ENCODE measurements at regions not wholly inside any gene's neighbourhood (a gene's known extent, or its start where the extent isn't known, plus 50 kb on each side); places are given as distances from the start of the nearest gene placed in this dataset.

DNA sequence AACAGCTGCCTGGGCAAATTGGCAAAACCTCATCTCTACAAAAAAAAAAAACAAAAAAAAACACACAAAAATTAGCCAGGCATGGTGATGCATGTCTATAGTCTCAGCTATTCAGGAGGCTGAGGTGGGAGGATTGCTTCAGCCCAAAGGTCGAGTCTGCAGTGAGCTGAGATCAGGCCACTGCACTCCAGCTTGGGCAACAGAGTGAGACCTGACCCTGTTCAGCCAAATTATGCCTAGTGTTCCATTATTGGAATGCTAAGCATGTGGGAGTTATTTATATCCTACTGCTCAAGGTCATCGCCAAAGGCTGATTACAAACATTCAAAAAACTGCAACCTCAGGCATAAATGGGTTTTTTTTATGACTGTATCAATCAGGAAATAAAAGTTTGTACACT, 1251.0 kb upstream of the PCDH9 start:
- no peak for DNase-seq (ENCODE audit: low read depth)

DNA sequence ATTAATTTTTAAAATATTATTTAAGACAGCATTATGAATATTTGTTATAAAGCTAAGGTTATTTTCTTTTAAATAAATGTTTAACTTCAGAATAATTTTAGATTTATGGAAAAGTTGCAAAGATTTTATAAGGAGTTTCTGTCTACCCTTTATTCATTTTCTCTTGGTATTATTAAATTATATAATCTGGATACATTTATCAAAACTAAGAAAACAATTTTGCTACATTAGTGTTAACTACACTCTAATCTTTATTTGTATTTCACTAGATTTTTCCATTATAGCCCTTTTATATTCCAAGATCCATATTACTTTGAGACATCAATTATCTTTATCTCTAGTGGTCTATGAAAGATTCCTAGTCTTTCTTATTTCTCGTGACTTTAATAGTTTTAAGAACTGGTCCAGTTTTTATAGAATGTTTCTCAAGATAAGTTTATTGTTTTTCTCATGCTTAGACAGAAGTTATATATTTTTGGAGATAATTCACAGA, 1243.7 kb upstream of the PCDH9 start:
- DNase-seq (ENCODE audit: low read depth) = no peak

DNA sequence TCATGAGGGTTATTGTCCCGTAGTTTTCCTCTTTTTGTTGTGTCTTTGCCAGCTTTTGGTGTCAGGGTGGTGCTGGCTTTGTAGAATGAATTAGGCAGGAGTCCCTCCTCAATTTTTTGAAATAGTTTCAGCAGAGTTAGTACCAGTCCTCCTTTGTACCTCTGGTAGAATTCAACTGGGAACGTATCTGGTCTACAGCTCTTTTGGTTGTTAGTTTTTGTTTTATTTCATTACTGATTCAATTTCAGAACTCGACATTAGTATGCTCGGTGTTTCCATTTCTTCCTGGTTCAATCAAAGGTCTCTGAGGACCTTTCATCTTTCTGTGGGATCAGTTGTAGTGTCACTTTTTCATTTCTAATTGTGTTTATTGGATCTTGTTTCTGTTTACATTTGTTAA, 1237.0 kb upstream of the PCDH9 start:
- no peak for DNase-seq (ENCODE audit: low read depth)

DNA sequence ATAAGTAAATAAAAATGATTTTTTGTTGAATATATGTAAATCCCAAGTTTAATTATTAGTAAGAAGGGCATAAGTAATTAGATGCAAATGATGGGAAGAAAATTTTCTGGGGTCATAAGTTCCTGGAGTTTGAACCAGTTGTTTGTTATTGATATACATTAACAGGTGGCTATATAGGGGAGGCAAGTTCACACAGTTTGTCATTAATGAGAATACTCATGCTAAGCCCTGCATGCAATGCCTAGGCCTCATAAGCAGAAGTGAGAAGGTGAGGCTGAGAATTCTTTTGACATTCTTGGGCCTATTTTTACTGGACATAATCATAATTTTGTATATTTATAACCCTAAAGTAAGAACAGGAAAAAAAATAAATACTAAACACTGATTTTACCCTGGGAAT, 1210.7 kb upstream of the PCDH9 start:
- no peak for DNase-seq (ENCODE audit: low read depth)

DNA sequence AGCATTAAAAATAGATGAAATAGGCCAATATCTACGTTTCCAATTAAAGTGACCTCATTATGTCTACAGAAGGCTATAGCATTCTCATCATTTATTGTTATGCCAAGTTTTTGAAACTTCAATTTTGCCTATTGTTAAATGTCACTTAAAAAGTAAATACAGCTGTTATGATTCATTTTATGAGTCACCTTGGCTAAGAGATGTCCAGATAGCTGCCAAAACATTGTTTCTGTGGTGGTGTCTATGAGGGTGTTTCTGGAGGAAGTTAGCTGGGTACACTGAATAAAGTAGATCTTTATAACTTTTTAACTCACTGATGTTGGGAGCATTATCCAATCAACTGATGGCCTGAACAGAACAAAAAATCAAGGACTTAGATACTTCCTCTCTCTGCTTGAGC, 1209.7 kb upstream of the PCDH9 start:
- no peak for DNase-seq (ENCODE audit: low read depth)

DNA sequence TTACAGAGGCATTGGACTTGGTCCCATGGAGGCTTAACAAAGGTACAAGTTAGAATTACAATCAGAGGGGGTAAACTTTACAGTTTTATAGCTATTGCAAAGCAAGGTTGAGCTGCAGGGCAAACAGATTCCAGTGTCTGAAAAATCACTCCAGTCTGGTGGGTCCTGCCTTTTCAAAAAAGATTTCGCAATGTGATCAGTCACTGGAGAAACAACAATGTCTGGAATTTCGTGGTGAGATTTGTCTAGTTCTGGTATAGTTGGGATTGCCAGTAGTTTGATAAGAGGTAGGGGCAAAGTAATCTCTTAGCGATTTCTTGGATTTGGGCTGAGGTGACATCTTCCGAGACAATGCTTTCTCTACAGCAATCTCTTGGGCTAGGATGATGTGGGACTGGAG, 1198.2 kb upstream of the PCDH9 start:
- no peak for DNase-seq (ENCODE audit: low read depth)

DNA sequence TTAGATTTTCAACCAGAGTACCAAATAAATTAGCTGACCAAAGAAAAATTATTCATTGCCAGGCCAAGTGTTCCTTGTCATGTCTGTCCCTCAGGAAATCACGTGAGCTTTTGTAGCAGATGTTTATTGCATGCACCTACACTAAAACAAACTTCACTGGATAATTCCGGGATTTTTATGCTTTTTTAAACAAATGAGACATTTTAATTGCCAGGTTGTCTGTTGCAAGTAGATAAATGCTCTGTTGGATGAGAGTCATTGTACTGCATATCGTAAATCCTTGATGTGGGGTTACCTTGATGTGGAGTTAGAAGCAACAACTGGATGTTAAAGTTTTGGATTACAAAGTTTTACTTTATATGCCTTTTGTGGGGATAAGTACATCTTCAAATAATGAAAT, 1187.7 kb upstream of the PCDH9 start:
- no peak for DNase-seq (ENCODE audit: low read depth)

DNA sequence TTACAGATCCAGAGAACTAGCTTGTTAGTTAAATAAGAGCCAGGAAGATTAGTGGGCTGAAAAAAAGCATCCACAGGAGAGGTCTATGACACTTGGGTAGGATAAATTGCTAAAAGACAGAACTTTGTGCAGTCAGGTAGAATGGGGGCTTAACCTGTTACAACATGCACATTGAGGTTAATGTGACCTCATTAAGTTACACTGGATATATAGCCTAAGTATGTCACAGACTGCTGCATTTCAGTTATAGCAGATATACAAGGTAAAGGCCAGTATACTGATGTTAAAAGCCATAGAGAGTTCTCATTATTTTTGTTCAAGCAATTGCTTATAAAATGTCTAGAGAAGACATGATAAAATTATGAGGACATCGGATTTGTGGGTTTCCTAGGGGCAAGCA, 1179.9 kb upstream of the PCDH9 start:
- no peak for DNase-seq (ENCODE audit: low read depth)

DNA sequence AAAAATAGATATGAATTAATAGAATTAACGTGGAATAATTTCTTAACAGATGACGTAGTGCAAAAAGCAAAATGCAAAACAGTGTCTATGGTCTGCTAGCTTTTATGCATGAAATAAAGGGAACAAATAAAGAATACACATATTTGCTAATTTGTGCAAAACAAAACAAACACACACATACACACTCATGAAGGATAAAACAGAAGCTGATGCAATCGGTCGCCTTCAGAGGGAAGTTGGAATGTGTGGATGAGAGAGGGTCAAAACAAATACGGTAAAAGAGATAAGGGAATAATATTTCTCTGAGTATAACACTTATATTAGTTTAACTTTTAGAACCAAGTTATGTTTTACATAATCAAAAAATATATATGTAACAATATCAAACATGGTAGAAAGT, 1160.9 kb upstream of the PCDH9 start:
- DNase-seq (ENCODE audit: low read depth) = no peak

DNA sequence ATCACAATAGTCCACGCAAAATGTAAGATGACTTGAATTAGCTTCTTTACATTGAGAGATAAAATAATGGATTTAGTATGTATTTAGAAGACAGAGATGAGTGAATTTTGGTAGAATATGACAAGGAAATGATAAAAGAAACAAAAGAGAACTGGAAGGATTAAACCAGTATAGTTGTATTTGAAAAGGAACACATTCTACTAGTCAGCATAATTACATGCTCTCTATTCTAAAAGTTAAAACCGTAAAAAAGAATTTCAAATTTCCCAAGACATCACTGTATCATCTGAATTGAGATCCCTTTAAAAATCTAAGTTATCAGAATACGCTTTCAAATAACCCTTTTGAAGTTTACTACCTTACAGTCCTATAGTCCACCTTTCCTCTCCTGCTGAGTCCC, 1156.7 kb upstream of the PCDH9 start:
- no peak for DNase-seq (ENCODE audit: low read depth)

DNA sequence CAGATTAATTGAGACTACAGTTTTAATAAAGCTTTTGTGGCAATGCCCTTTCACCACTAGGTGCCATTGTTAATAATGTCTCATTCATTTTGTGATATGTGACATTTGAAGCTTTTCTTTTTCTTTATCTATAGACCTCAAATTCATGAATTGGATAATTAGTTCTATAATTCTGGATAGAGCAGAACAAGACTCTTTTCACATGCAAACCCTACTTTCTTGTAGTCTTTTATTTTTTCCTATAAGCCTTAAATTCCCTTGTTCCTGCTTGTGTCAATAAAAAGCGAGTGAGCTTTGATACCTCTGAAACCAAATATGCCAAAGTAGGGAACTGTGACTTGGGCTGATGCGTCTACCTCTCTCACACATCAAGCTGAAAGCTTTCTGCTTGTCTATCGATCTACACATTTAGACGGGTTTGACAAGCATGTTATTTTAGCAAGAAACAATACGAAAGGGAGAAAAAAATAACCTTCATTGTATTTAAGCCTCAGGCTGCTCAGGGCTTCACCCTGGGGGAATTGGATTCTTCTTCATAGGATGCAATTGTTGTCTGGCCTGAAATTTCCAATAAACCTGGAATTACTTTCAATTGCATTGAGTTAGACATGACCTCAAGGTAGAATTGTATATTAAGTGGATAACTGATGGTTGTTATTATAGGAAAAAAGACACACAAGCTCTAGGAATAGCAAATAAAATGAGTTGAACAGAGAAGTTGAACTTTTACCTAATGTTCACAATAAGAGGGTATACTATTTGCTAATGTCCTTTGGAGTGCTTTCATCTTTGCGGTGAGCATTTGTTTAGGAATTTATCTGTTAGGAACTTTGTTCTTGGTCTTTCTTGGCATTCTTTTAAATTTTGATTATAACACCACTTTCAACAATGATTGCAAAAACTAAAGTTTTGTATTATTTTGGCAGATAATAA, 1150.2 kb upstream of the PCDH9 start:
- DNase-seq (ENCODE audit: low read depth) = no peak

DNA sequence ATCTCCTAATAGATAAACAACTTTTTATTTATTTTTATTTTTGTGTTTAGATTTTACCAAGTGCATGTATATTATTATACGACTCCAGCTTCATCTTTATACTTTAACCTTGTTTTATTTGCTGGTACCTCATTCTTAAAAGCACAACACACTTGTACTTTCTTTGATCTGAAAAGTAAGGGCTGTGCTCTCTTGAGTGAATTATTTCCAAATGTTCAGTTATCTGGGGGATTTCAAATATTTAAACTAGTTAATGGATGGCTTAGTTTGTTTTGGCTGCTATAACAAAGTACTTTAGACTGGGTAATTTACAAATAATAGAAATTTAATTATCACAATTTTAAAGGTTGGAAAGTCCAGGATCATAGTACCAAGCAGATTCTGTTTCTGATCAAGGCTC, 1148.2 kb upstream of the PCDH9 start:
- no peak for DNase-seq (ENCODE audit: low read depth)

DNA sequence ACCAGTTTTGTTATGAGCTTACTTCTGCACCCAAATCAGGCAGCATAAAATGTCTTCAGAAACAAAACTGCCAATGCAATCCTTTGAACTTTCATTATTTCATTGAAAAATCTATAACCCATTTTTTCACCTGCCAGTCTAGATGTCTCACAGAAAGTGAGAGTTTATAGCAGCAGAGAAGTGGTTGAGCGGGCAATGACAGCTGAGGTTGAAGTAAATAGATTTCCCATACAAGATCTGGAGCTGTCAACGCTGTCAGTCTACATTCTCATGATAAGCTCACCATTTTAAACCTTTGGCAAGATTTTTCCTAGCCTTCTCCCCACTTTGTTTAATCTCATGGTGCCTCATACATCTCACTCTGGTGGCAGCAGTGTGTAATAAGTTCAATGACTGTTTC, 1144.9 kb upstream of the PCDH9 start:
- DNase-seq (ENCODE audit: low read depth) = no peak

DNA sequence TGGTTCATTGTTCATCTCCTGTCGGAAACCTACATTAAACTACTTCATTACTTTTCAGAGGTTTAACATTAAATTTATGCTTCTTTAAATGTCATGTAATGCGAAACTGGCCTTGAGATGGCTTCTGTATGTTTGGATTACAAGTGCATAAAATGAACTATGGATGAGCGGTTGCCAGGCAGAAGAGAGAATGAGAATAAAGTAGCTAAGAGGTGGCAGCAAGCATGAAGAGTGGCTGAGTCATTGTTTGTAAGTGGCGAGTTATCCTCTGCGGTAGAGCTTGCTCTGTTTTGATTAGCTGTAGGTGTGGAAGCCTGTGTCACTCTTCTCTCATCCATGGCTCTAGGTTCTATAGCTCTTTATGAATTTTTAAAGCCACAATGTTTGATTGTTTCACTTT, 1139.6 kb upstream of the PCDH9 start:
- no peak for DNase-seq (ENCODE audit: low read depth)

DNA sequence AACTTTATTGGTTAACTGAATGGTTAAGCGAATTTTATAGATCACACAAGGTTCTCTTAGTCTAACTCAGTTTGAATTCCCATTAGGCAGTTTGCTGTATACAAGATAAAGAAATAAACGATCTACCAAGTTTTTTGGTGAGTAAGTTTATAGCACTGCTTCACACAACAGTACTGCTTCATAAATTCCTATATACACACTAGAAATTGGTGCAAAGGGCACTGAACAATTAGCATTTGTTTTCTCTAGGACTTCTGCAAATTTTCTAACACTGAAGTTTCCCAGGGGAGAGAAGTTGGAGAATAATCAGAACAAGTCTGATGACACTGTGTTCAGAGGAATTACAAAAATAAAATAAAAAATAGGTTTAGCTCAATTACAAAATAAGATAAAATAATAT, 1138.8 kb upstream of the PCDH9 start:
- no peak for DNase-seq (ENCODE audit: low read depth)

DNA sequence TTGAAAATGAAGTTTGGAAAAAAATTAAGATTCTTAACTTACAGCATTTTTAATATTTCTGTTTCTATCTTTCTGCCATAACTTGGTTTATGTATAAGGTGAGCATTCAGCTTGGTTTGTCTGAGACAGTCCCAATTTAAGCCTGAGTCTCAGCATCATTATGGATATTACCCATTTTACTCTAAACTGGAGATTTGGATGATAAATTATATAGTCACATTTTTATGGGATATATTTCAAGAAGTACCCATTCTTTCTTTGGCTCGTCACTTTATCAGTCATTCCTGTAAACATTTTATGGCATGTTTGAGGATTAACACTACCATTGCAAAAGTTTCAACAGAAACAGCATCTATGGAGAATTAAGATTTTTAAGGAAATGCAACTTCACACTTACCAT, 1129.0 kb upstream of the PCDH9 start:
- DNase-seq (ENCODE audit: low read depth) = no peak

DNA sequence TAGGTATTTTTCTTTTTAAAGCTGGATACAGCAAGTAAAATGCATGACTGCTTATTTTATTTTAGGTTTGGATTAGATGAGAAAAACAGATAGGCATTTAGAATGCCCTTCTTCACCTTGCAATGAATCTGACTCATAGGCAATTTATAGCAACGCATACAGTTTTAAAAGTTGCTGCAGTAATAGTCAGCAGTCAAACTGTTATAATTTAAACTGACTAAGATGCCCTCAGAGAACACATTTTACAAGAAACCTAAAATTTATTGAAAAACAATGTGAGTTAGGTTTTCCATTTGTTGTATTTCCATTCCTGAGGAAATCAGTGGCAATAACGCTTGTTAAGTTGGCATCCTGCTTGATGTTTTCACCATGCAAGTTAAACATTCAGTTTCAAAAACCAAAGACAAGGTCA, 1128.2 kb upstream of the PCDH9 start:
- DNase-seq (ENCODE audit: low read depth) = no peak

DNA sequence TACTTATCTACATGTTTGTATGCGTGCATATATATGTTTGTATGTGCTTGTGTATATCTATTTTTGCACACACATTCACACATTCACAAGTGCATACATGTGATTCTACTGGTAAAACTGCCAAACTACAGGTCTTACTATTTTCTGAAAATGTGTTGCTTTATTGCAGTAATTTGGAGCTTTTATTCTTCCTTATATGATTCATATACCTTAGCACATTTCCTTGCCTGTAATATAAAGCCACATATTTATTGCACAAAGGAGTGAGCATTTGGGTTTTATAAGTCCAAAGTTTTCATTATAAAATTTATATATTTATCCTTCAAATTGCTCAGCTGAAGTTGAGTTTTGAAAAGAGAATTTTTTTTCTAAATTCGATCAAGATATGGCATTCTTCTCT, 1120.4 kb upstream of the PCDH9 start:
- DNase-seq (ENCODE audit: low read depth) = no peak

DNA sequence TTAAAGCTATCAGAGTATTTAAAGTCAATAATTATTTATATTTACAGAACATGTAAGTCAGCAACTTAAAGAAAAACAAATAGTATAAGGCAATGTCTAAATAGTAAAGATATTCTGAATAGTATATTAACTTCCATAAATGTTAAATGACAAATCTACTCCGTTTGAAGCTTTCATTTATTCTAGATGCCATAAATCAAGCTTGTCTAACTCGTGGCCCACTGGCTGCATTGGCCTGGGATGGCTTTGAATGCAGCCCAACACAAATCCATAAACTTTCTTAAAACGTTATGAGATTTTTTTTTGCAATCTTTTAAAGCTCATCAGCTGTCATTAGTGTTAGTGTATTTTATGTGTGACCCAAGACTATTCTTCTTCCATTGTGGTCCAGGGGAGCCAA, 1117.1 kb upstream of the PCDH9 start:
- DNase-seq (ENCODE audit: low read depth) = no peak

DNA sequence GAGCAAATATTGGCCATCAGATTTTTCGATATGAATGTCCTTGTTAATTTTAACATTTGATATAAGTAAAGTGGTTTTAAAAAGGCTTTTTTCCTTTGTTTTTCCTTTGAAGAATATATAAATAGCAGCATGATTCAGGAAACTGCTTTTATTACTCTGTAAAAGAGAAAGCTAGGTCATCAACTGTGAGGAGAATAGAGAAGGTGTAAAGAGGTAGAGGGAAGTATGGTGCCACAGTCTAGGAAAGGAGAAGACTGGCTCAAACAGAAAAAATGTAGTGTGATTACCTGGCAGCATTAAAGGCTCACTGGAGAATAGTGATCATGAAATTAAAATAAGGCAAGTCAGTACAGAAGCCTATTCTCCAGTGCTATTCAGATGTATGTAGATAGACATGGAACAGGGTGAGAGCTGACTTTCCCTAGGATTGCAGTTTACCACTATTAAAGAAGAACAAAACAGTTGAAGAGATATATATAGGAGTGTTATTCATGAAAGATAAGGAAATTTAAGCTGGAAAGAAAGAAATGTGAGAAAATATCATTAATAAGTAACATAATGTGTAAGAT, 1115.9 kb upstream of the PCDH9 start:
- no peak for DNase-seq (ENCODE audit: low read depth)

DNA sequence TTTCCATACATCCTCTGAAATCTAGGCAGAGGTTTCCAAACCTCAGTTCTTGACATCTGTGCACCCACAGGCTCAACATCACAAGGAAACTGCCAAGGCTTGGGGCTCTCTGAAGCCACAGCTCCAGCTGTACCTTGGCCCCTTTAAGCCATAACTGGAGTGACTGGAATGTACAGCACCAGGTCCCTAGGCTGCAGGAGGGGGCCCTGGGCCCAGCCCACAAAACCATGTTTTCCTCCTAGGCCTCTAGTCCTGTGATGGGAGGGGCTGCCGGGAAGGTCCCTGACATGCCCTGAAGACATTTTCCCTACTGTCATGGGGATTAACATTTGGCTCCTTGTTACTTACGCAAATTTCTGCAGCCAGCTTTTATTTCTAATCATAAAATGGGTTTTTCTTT, 1093.0 kb upstream of the PCDH9 start:
- DNase-seq (ENCODE audit: low read depth) = no peak

DNA sequence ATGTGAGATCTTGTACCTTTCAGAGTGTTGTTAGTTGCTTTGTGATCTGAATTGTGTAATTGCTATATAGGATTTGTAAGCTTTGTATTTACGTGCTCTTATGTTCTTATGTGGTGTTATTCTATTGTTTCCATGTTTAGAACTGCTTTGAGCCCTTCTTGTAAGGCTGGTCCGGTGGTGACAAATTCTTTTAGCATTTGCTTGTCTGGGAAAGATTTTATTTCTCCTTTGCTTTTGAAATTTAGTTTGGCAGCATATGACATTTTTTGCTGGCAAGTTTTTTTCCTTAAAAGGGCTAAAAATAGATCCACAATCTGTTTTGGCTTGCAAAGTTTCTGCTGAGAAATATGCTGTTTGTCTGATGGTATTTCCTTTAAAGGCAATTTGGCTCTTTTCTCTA, 1089.2 kb upstream of the PCDH9 start:
- DNase-seq (ENCODE audit: low read depth) = no peak

DNA sequence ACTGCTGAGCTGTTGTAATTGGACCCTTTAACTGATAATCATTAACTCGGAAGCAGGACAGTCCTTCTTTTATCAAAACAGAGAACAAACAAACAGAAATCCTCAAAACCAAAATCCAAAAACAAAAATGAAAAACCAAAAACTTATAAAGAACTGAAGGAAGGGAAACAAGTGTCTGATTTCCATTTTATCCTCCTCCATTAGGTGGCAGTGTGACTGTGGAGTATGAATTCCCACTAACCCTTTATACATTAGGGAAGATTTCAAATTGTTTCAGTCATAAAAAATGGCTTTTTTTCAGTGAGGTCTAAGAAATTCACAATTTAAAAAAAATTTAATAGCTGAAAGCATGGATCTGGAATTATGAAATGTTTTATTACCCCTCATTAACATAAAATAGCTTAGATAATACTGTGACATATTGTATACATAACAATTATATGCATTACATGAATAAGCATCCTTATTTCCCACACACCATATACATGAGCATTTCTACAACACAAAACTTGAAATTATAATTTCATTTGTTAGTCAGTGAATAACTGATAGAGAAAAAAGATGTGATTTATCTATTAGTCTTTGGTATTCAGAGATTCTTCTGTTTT, 1074.3 kb upstream of the PCDH9 start:
- no peak for DNase-seq (ENCODE audit: low read depth)

Data from GM04503 (cell line).